Lung microvascular endothelial cell (primary cell): ENCODE measurements at regions not wholly inside any gene's neighbourhood (a gene's known extent, or its start where the extent isn't known, plus 50 kb on each side); places are given as distances from the start of the nearest gene placed in this dataset.
"Not testable (repeated sequence)": the region's sequence is repeated elsewhere in the genome, so short reads cannot be mapped to it uniquely, and the experiment has no call there.

ENCODE experiments used
- DNase-seq, 2 donors: peaks; one replicate each; pipeline versions ENCODE4 v3.0.0 to v3.0.0-alpha.2; 2010; ENCODE audit warnings: low read depth in 2 of 2

GRCh38 chr3:35088943-35089342 is 550.4 kb upstream of the ARPP21 start:
- no peak for DNase-seq

GRCh38 chr3:35114686-35115085 is 524.6 kb upstream of the ARPP21 start:
- DNase-seq: no peak

- DNase-seq: no peak
Measured at GRCh38 chr3:35120026-35120425, 519.3 kb upstream of the ARPP21 start.

GRCh38 chr3:35137612-35138011 is 501.7 kb upstream of the ARPP21 start:
- no peak for DNase-seq

- no peak for DNase-seq
Measured at GRCh38 chr3:35141406-35141805, 497.9 kb upstream of the ARPP21 start.

GRCh38 chr3:35144011-35144410 is 495.3 kb upstream of the ARPP21 start:
- DNase-seq: no peak

- DNase-seq: not testable (repeated sequence)
Measured at GRCh38 chr3:35146256-35147035, 492.9 kb upstream of the ARPP21 start.

GRCh38 chr3:35183927-35184675 is 455.2 kb upstream of the ARPP21 start:
- DNase-seq: peak in 1 of 2 donors; percentile 2

- DNase-seq: no peak
Measured at GRCh38 chr3:35184775-35185174, 454.6 kb upstream of the ARPP21 start.

- DNase-seq: no peak
Measured at GRCh38 chr3:35187908-35188307, 451.4 kb upstream of the ARPP21 start.

- no peak for DNase-seq
Measured at GRCh38 chr3:35194666-35195065, 444.7 kb upstream of the ARPP21 start.

GRCh38 chr3:35198857-35199256 is 440.5 kb upstream of the ARPP21 start:
- DNase-seq: no peak

GRCh38 chr3:35200056-35200455 is 439.3 kb upstream of the ARPP21 start:
- DNase-seq: peak in 1 of 2 donors; percentile 38

- DNase-seq: no peak
Measured at GRCh38 chr3:35201211-35201610, 438.1 kb upstream of the ARPP21 start.

- DNase-seq: no peak
Measured at GRCh38 chr3:35215525-35216500, 423.5 kb upstream of the ARPP21 start.

GRCh38 chr3:35216501-35217266 is 422.6 kb upstream of the ARPP21 start:
- no peak for DNase-seq

GRCh38 chr3:35223632-35224394 is 415.5 kb upstream of the ARPP21 start:
- DNase-seq: no peak

- no peak for DNase-seq
Measured at GRCh38 chr3:35224565-35225295, 414.6 kb upstream of the ARPP21 start.

- no peak for DNase-seq
Measured at GRCh38 chr3:35241236-35241635, 398.1 kb upstream of the ARPP21 start.

- no peak for DNase-seq
Measured at GRCh38 chr3:35254917-35255316, 384.4 kb upstream of the ARPP21 start.
